ENCODE measurements at regions not wholly inside any gene's neighbourhood (a gene's known extent, or its start where the extent isn't known, plus 50 kb on each side); places are given as distances from the start of the nearest gene placed in this dataset.

- Mint-ChIP-seq H3K36me3 (ENCODE audit: low read depth, unreplicated experiment) (no peaks in the 10 kb centered on the region), H3K4me3 (ENCODE audit: unreplicated experiment) (no peak overlapping the region), H3K27me3 (ENCODE audit: unreplicated experiment) (no peaks in the 10 kb centered on the region), H3K4me1 (ENCODE audit: unreplicated experiment) (no peaks in the 10 kb centered on the region), H3K9me3 (ENCODE audit: unreplicated experiment) (no peaks in the 10 kb centered on the region), H3K27ac (ENCODE audit: unreplicated experiment) (no peak overlapping the region)
- no peak for TF ChIP-seq CTCF (IDR thresholded peaks at IDR 0.05; ENCODE audit: unreplicated experiment)
- no peak for DNase-seq (ENCODE audit: low spot score)
Observed at GRCh38 chr12:28830491-28830890, 318.6 kb upstream of the FAR2 start.

DNA sequence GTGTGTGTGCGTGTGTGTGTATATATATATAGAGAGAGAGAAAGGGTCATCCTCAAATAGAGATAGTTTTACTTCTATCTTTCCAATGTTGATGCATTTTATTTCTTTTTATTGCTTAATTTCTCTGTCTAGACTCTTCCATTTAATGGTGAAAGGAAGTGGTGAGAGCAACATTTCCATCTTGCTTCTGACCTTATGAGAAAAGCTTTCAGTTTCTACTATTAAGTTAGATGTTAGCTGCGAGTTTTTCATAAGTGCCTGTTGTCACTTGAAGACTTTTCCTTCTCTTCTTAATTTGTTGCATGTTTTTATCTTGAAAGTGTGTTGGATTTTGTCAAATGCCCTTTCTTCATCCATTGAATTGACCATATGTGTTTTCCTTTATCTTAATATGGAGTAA, 304.4 kb upstream of the FAR2 start:
- no peak for TF ChIP-seq CTCF (IDR thresholded peaks at IDR 0.05; ENCODE audit: unreplicated experiment)
- Mint-ChIP-seq H3K9me3 (ENCODE audit: unreplicated experiment) (no peaks in the 10 kb centered on the region), H3K27ac (ENCODE audit: unreplicated experiment) (no peak overlapping the region), H3K4me1 (ENCODE audit: unreplicated experiment) (no peaks in the 10 kb centered on the region), H3K36me3 (ENCODE audit: low read depth, unreplicated experiment) (no peaks in the 10 kb centered on the region), H3K4me3 (ENCODE audit: unreplicated experiment) (no peak overlapping the region), H3K27me3 (ENCODE audit: unreplicated experiment) (no peaks in the 10 kb centered on the region)
- no peak for DNase-seq (ENCODE audit: low spot score)

GRCh38 chr12:28851781-28852180, 297.3 kb upstream of the FAR2 start:
- Mint-ChIP-seq H3K4me1 (ENCODE audit: unreplicated experiment) (peaks cover 2% of the 10 kb centered on the region), H3K27me3 (ENCODE audit: unreplicated experiment) (no peaks in the 10 kb centered on the region), H3K36me3 (ENCODE audit: low read depth, unreplicated experiment) (no peaks in the 10 kb centered on the region), H3K4me3 (ENCODE audit: unreplicated experiment) (no peak overlapping the region), H3K27ac (ENCODE audit: unreplicated experiment) (no peak overlapping the region), H3K9me3 (ENCODE audit: unreplicated experiment) (no peaks in the 10 kb centered on the region)
- no peak for TF ChIP-seq CTCF (IDR thresholded peaks at IDR 0.05; ENCODE audit: unreplicated experiment)
- no peak for DNase-seq (ENCODE audit: low spot score)

DNA sequence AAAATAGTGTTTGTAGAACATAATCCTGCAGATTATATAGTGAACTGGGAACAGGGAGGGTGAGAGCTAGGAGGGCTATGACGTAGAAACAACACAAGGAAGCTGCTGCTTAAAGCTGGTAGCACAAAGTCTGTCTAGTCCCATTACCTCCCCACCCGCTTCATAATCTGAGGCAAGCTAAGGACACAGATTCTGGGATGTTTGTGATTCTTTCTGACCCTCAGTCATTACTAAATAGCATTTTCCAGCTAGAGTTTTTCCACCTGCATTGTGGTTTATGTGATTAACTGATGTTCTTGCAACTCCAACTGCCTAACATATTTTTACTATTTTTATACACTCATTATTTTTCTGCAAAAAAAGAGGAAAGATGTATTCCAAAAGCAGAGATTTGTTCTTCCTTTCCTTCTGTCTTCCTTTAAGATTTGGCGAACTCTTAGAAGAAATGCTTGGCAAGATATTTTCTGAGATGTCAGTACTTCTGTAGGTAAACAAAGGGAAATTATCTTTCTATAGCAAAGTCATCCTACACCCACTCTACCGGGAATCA, 293.2 kb upstream of the FAR2 start:
- Mint-ChIP-seq H3K27ac (ENCODE audit: unreplicated experiment) (no peak overlapping the region), H3K4me1 (ENCODE audit: unreplicated experiment) (peaks cover 2% of the 10 kb centered on the region), H3K9me3 (ENCODE audit: unreplicated experiment) (no peaks in the 10 kb centered on the region), H3K36me3 (ENCODE audit: low read depth, unreplicated experiment) (no peaks in the 10 kb centered on the region), H3K4me3 (ENCODE audit: unreplicated experiment) (no peak overlapping the region), H3K27me3 (ENCODE audit: unreplicated experiment) (no peaks in the 10 kb centered on the region)
- no peak for DNase-seq (ENCODE audit: low spot score)
- TF ChIP-seq CTCF (IDR thresholded peaks at IDR 0.05; ENCODE audit: unreplicated experiment) = no peak

DNA sequence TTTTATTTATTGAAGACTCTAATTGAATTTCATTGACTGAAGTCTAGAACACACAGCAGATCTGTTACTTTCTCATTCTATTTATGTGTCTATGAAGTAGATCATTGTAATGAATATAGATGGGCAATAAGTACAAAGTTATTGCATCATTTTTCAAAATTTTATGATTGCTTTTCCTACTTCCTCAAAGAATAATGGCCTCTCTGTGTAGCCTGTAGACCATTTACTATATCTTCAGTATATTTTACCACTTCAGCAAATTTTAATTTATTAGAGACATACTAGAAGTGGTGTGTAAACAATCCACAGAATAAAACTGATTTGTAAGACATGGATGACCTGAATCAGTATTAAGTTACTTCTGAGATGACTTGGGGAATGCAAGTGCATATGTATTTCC, 291.7 kb upstream of the FAR2 start:
- H3K27ac Mint-ChIP-seq (ENCODE audit: unreplicated experiment) = no peak overlapping the region
- H3K36me3 Mint-ChIP-seq (ENCODE audit: low read depth, unreplicated experiment) = no peaks in the 10 kb centered on the region
- H3K27me3 Mint-ChIP-seq (ENCODE audit: unreplicated experiment) = no peaks in the 10 kb centered on the region
- H3K4me1 Mint-ChIP-seq (ENCODE audit: unreplicated experiment) = peaks cover 2% of the 10 kb centered on the region
- TF ChIP-seq CTCF (IDR thresholded peaks at IDR 0.05; ENCODE audit: unreplicated experiment) = no peak
- no peak overlapping the region for H3K4me3 Mint-ChIP-seq (ENCODE audit: unreplicated experiment)
- H3K9me3 Mint-ChIP-seq (ENCODE audit: unreplicated experiment) = no peaks in the 10 kb centered on the region
- DNase-seq (ENCODE audit: low spot score) = no peak

Data from endothelial cell (in vitro differentiated cells).